ENCODE measurements at regions not wholly inside any gene's neighbourhood (a gene's known extent, or its start where the extent isn't known, plus 50 kb on each side); places are given as distances from the start of the nearest gene placed in this dataset.
"Not testable (repeated sequence)": the region's sequence is repeated elsewhere in the genome, so short reads cannot be mapped to it uniquely, and the experiment has no call there.

DNA sequence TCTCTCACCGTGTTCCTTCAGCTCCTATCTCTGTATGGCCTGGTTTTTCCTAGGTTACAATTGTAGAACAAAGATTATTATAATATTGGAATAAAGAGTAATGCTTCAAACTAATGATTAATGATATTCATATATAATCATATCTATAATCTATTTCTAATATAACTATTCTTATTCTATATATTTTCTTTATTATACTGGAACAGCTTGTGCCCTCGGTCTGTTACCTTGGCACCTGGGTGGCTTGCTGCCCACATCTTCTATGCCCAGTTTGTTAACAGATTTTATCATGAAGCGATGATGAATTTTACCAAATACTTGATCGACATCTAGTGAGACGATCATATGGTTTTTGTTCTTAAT lies 363.6 kb upstream of the TYRP1 start:
- DNase-seq (ENCODE audit: low read depth in 4 of 4, low spot score in 2 of 4): no peak

DNA sequence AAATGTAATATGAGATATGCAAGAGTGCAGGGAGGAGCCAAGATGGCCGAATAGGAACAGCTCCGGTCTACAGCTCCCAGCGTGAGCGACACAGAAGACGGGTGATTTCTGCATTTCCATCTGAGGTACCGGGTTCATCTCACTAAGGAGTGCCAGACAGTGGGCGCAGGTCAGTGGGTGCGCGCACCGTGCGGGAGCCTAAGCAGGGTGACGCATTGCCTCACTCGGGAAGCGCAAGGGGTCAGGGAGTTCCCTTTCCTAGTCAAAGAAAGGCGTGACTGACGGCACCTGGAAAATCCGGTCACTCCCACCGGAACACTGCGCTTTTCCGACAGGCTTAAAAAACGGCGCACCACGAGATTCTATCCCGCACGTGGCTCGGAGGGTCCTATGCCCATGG lies 359.2 kb upstream of the TYRP1 start:
- DNase-seq (ENCODE audit: low read depth in 4 of 4, low spot score in 2 of 4): not testable (repeated sequence)

DNA sequence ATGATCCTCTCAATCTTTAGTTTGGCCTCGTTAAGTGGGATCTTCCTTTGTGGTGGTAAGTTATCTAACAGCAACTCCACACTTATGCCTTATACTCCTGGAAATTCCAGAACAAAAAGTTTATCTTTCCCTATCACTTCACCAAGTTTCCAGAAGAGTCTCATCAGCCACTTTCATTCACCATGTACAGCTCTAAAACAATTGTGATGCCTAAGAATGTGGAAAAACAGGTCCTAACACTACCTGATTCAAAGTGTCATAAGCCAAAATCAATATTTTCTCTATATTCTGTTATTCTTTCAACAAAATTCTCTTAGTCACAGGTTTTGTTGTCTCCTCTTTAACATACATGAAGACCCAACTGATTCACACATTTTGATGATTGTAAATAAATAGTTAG lies 342.4 kb upstream of the TYRP1 start:
- no peak for DNase-seq (ENCODE audit: low read depth in 4 of 4, low spot score in 2 of 4)

DNA sequence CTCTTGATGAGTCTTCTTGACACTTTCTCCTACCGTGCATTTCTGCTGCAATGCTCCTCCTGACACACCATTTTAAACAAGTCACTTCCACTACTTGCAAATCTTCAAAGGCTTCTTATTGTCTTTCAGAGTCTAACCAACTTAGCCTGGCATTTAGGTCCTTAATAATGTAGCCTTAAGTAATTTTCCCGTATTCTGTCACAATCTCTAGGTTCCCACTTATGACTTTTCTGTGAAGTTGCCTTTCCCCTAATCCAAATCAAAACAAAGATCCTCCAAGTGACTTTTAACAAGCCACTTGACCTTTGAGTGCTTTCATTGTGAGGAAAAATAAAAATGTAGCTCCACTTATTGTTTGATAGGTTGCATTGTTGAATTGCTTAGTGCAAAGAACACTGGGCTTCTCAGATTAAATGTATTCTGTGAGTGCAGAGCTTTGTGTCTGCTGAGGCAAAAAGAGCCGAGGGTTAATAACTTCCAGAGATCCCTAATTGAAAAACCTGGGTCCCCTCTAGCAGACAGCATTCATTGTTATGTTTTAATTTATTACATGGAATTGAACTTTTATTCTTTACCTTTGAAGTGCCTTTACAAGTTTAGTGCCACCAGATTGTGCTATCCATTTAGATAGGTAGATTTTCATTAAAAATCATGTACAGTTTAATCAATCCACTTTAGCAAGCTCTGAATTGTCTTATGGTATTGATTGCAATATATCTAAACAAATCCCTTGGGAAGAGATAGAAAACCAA lies 341.7 kb upstream of the TYRP1 start:
- DNase-seq (ENCODE audit: low read depth in 4 of 4, low spot score in 2 of 4): no peak

DNA sequence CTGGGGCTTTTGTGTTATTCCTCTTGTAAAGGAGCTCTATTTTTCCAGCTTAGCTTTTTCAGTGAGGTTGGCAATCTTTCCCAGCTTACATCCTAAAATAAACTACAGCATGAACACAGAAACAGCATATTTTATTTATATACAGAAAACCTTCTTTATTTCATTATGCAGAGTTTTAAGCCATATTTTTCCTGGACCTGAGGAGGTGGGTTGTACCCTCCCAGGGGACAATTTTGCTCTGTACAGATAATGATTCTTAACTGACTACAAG lies 341.2 kb upstream of the TYRP1 start:
- no peak for DNase-seq (ENCODE audit: low read depth in 4 of 4, low spot score in 2 of 4)

DNA sequence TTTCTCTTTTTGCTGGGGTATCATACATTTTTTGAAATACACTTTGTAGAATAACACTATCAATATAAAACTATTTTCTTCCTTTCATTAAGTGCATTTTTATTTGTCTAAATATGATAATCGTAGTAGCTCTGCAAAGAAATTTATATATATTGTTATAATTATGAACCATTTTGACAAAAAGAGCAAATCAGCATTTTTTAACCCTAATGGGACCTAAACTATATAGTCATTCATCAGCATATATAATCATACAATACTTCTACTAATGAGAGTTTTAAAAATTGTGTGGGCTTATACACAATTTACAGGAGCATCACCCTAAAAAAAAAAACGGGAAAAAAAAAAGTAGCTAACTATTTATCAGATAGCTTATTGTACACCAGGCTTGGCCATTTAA lies 329.7 kb upstream of the TYRP1 start:
- DNase-seq (ENCODE audit: low read depth in 4 of 4, low spot score in 2 of 4): no peak

DNA sequence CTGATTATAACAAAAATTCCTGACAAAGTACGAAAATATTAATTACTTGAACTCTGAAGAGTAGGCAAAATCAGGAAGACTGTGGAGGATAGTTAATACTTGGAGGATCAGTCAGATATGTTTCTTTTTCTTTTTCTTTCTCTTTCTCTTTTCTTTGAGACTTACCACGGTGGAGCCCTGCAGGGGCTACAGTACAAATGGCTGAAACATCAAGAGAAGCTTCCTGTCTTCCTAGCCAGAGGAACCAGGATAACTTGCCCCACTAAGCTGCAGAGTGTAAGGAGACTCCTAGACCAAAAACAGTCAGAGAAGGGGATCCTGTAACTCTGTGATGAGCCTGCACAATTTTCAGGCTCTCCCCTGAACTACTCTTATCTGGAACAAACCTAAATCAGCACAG lies 324.6 kb upstream of the TYRP1 start:
- no peak for DNase-seq (ENCODE audit: low read depth in 4 of 4, low spot score in 2 of 4)

DNA sequence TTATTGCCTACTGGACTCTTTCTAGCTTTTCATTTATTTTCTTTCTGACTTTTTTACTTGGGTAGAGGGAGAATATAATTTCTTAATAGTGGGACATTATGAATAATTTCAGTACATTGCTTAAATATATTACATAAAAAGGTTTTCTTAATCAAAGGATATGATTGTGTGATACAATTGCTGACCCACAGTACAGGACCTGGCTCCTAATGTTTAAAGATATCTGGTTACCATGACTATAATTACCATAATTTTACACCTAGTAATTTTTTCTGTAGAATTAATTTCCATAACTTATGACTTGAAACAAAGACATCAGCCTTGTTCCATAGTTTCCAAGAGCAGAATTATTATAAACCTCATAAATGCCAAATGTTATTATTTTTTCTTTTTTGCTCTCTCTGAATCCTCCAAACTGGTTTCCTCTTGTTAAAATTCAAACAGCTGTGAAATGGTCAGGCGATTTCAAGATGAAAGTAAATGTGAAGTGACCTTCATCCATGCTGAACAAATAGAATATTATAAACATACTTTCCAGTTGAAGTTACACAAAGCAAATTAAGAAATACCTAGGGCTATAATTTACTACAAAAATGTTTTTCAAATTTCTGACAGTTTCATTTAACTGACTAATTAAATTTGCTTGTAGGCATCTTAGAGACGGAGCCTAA lies 301.2 kb upstream of the TYRP1 start:
- no peak for DNase-seq (ENCODE audit: low read depth in 4 of 4, low spot score in 2 of 4)

DNA sequence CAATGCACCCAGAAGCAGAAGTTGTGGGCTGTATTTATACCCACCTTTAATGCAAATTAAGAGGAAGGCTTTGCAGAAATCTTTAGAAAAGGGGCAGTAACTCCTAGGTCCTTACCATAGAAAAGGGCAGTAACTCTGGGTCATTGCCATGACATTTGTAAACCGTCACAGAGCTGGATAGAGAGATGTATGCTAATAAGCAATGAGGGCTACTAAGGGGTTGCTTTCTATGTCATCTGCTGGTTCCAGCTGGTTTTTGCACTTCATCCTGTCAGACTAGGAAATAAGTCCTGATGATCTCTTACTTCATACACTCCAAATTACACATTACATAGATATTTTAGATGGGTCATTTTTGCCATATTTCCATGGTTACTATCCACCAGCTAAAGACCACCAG lies 299.1 kb upstream of the TYRP1 start:
- no peak for DNase-seq (ENCODE audit: low read depth in 4 of 4, low spot score in 2 of 4)

DNA sequence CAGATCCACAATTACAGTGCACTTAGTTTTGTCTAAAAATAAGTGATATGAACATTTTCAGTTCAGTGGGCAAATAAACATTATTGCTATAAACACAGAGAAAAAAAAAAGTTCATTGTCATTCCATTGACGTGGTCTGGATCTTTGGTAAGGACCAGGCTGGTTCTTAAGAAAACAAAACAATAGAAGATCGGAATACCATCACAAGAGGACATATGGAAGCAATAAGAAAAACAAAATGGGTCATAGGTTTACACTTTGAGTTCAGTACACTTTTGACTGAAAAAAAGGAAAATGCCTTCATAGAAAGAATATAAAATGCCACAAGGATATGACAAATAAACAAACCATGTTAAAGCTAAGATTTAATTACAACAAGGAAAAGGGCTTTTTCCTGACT lies 289.5 kb upstream of the TYRP1 start:
- no peak for DNase-seq (ENCODE audit: low read depth in 4 of 4, low spot score in 2 of 4)

DNA sequence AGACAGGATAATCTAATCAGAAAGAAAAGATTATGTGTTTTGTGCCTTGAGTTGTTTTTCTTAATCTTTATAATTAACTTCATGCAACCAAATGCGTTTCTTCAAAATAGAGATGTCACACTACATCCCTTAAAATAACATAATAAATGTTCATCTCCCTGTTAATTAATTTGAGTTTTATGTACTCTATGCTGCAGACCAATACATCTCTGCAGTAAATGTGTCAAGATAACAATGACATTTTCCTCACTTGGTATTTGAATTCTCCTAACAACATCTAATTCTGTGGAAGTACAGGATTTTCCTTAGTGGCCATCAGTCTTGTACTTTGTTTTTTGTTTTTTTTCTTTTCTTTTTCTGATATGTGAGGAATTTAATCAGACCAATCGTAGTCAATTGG lies 279.2 kb upstream of the TYRP1 start:
- no peak for DNase-seq (ENCODE audit: low read depth in 4 of 4, low spot score in 2 of 4)

DNA sequence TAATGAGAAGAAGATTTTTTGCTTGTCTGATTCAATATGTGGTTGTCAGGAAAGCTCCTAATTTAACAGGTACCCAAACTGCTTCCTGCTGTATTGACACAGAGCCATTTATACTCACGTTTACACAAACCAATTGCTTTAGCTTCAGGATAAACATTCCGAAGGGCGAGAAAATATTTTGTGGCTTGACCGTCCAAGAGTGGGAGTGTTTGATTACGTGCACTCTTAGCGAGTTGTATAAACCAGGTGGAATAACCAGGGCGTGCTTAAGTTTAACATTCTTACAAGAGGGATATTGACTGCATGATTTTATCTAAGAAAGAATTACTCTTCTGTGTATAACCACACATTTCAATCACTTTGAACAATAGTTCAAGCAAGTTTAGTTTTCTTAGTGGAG lies 278.7 kb upstream of the TYRP1 start:
- no peak for DNase-seq (ENCODE audit: low read depth in 4 of 4, low spot score in 2 of 4)

DNA sequence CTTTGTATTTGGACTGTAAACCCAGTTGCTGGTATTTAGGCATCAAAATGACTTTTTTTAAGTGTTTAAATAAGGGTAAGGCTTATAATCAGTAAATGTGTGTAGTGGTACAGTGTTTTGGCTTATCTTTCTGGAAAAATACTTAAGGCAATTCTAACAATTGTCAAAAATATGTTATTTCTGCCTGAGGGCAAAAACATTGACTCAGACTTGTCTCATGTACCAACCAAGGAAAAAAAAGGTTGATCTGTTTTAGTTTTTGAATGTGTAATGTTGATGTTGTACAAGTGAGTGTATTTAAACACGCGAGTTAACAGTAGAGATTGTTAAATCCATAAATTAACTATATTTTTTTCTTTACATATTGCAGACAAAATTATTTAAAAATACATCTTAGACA lies 277.8 kb upstream of the TYRP1 start:
- DNase-seq (ENCODE audit: low read depth in 4 of 4, low spot score in 2 of 4): no peak

DNA sequence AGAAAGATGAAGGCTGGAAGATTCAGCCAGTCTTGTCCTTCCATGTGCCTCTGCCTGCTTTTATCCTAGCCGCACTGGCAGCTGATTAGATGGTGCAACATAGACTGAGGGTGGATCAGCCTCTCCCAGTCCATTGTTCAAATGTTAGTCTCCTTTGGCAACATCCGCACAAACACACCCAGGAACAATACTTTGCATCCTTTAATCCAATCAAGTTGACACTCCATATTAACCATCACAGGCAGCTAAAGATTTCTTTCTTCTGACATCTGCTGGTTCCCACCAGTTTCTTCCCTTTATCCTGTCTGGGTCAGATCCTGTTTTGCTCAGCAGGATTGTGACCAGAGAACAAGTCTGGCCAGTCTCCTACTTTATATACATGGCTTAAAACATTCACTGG lies 276.5 kb upstream of the TYRP1 start:
- DNase-seq (ENCODE audit: low read depth in 4 of 4, low spot score in 2 of 4): no peak

DNA sequence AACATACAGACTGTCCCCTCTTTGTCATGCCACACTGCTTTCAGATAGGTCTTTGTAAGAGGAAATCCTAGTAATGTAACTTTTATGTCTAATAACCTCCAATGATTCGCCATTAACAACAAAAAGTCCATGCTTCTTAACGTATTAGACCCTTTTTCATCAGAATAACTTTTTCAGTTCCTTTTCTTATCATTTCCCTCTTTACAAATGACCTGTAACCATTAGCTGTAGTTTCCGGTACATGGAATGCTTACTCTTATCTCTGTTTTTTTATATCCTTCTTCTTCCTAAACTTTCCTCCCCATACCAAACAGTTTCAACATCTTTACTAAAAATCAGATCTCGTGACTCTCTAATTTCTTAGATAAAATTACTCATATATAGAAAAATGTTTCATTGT lies 268.9 kb upstream of the TYRP1 start:
- no peak for DNase-seq (ENCODE audit: low read depth in 4 of 4, low spot score in 2 of 4)

DNA sequence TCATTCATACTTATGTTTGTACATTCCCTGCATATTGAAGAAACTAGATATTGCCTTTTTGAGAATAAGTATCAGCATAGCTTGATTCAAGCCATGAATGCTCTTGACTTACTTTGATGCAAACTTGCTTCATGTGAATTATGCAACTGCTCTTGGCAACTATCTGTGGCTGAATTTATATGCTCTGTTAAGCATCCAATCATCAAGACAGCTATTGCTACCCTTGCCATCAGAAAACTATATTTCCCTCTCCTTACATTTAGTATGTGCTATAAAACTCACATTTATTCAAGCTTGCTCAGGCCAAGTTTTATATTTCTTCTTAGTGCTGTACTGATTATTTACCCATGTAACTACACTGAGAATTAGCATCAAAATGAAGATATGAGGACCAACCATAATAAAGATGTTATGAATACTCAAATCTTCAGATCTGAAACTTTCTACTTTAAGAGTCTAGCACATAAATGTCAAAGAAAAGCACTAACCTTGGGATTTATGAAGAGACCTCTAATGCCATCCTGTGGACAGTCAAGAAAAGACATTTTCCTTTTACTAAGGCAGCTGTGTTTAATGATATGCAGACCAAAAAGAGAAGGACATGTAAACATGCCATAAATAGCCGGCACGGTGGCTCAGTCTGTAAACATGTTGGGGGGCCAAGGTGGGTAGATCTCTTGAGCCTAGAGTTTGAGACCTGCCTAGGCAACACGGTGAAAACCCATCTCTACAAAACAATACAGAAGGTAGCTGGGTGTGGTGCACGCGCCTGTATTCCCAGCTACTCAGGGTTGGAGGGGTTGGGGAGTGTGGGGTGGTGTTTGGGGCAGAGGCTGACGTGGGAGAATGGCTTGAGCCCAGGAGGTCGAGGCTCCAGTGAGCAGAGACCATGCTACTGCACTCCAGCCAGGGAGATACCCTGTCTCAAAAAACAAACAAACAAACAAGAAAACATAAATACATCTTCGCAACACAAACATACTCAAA lies 267.0 kb upstream of the TYRP1 start:
- DNase-seq (ENCODE audit: low read depth in 4 of 4, low spot score in 2 of 4): no peak

DNA sequence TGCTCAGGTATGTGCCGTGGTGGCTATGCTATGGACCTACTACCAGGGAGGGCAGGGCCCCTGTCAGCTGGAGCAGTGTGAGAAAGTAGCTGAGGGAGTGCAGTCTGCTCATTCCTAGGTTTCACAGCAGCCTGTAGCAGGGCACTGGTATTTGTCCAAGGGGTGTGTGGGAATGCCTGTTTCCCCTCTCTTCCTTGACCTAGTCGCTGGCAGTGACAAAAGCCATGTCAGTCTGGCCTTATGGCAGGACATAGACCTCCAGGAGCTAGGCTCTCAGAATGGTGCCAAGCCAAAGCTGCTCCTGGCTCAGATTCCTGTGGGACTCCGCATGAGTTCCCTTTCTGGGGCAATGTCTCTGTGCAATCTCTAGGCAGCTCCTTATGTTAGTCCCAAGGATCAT lies 253.9 kb upstream of the TYRP1 start:
- no peak for DNase-seq (ENCODE audit: low read depth in 4 of 4, low spot score in 2 of 4)

DNA sequence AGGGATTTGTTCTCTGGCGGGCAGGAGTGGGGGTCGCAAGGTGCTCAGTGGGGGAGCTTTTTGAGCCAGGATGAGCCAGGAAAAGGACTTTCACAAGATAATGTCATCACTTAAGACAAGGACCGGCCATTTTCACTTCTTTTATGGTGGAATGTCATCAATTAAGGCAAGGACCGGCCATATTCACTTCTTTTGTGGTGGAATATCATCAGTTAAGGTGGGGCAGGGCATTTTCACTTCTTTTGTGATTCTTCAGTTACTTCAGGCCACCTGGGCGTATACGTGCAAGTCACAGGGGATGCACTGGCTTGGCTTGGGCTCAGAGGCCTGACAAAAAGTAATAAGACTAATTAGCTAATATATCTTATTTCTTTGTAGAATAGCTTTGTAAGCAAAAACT lies 252.1 kb upstream of the TYRP1 start:
- DNase-seq (ENCODE audit: low read depth in 4 of 4, low spot score in 2 of 4): not testable (repeated sequence)

DNA sequence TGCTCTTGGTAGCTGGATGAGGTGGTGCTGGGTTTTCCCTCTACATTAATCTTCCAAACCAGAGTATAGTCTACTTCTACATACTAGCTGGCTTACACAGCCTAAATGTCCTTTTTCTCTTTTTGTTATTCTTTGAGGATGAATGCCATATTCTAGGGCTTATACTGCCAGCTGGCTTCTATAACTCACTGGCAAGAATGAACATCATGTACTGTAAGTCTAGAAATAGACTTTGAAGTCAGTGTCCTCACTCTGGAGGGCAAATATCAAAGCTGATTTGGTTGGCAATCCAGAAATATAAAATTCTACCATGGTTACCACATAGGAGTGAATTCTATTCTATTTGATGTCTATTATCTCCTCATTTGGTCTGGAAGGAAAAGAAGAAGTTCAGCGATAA lies 251.7 kb upstream of the TYRP1 start:
- DNase-seq (ENCODE audit: low read depth in 4 of 4, low spot score in 2 of 4): no peak

DNA sequence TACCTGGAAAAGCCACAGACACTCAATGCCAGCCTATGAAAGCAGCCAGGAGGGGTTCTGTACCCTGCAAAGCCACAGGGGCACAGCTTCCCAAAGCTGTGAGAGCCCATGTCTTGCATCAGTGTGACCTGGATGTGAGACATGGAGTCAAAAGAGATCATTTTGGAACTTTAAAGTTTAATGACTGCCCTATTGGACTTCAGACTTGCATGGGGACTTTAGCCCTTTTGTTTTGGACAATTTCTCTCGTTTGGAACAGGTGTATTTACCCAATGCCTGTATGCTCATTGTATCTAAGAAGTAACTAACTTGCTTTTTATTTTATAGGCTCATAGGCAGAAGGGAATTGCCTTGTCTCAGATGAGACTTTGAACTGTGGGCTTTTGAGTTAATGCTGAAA lies 244.9 kb upstream of the TYRP1 start:
- no peak for DNase-seq (ENCODE audit: low read depth in 4 of 4, low spot score in 2 of 4)

DNA sequence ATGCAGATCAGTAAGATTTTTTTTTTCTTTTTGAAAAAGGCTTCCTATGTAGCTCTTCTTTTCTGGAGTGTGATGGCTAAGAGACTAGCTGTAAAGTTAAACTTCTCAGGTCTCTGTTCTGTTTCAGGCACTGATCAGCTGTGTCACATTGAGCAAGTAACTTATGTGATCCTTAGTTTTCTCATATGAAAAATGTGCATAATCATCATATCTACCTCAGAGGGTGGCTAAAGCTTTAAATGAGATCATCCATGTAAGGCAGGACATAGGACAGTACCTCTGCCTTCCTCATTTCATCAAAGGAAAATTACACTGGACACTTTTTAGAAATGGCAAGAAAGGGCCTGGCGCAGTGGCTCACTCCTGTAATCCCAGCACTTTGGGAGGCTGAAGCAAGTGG lies 235.9 kb upstream of the TYRP1 start:
- no peak for DNase-seq (ENCODE audit: low read depth in 4 of 4, low spot score in 2 of 4)
